LNCaP clone FGC (cell line): ENCODE measurements at regions not wholly inside any gene's neighbourhood (a gene's known extent, or its start where the extent isn't known, plus 50 kb on each side); places are given as distances from the start of the nearest gene placed in this dataset.
"Not testable (repeated sequence)": the region's sequence is repeated elsewhere in the genome, so short reads cannot be mapped to it uniquely, and the experiment has no call there.

Source experiments
- DNase-seq: peaks from one replicate; pipeline ENCODE4 v3.0.0-alpha.2; 2011; ENCODE audit warnings: low read depth
- H3K4me3 ChIP-seq: 2 replicates; pipeline ENCODE4 v1.5.1; 2011; ENCODE audit warnings: mild to moderate bottlenecking, low read depth, low read length, control low read depth
- CTCF ChIP-seq: IDR thresholded peaks from 2 replicates; pipeline ENCODE4 v1.5.1; 2012; ENCODE audit warnings: mild to moderate bottlenecking; ENCODE audit not compliant: control insufficient read depth, insufficient read depth; ENCODE audit errors: extremely low read depth

DNA sequence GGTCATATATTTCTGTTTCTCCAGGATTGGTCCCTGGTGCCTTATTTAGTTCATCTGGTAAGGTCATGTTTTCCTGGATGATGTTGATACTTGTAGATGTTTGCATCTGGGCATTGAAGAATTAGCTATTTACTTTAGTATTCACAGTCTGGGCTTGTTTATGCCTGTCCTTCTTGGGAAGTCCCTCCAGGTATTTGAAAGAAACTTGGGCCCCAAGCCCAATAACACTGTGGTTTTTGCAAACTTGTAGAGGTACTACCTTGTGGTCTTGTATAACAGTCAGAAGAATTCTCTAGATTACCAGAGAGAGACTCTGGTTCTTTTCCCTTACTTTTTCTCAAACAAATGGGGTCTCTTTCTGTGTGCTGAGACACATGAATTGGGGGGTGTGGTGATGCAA, 251.4 kb upstream of the B3GALT2 start:
- no peak for TF ChIP-seq CTCF
- no peak for DNase-seq
- no peak overlapping the region for H3K4me3 ChIP-seq

DNA sequence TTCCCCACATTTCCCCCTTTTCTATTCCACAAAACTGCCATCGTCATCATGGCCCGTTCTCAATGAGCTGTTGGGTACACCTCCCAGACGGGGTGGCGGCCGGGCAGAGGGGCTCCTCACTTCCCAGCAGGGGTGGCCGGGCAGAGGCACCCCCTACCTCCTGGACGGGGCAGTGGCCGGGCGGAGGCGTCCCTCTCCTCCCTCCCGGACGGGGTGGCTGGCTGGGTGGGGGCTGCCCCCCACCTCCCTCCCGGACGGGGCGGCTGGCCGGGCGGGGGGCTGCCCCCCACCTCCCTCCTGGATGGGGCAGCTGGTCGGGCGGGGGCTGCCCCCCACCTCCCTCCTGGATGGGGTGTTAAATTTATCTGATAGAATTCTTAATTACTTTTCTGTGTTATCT, 250.9 kb upstream of the B3GALT2 start:
- not testable (repeated sequence) for H3K4me3 ChIP-seq, DNase-seq

DNA sequence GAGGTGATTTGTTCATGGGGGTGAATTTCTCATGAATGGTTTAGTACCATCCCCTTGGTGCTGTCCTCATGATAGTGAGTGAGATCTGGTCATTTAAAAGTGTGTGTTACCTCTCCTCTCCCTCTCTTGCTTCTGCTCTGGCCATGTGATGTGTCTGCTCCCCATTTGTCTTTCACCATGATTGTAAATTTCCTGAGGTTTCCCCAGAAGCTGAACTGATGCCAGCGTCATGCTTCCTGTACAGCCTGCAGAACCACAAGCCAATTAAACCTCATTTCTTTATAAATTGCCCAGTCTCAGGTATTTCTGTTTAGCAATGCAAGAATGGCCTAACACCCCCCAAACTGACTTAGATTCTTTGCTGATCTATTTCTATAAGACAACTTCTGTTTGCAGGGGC, 249.4 kb upstream of the B3GALT2 start:
- no peak for TF ChIP-seq CTCF
- no peak overlapping the region for H3K4me3 ChIP-seq
- DNase-seq = no peak

DNA sequence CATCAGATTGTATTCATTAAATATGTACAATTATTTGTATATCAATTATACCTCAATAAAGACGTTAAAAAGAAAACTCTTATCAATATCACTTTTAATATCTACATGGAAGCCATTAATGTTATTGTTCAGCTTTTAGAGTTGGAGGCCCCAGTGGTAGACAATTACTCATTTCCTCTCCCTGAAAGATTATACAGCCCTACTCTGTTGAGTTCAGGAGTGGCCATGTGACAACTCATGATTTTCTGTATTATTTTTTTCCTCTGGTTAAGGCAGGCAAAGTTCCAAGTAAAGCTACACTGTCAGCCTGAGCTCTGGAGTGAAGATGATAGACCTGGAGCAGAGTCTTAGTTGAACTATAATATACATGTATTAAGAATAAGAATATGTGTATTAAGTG, 247.9 kb upstream of the B3GALT2 start:
- no peak for DNase-seq
- TF ChIP-seq CTCF = no peak
- no peak overlapping the region for H3K4me3 ChIP-seq

GRCh38 chr1:193433599-193433998, 247.2 kb upstream of the B3GALT2 start:
- no peak for DNase-seq
- TF ChIP-seq CTCF = no peak

GRCh38 chr1:193432979-193433587, 246.7 kb upstream of the B3GALT2 start:
- no peak for DNase-seq
- no peak overlapping the region for H3K4me3 ChIP-seq
- no peak for TF ChIP-seq CTCF

More at GRCh38 chr1:193433599-193433998, 247.2 kb upstream of the B3GALT2 start:
- no peak overlapping the region for H3K4me3 ChIP-seq

DNA sequence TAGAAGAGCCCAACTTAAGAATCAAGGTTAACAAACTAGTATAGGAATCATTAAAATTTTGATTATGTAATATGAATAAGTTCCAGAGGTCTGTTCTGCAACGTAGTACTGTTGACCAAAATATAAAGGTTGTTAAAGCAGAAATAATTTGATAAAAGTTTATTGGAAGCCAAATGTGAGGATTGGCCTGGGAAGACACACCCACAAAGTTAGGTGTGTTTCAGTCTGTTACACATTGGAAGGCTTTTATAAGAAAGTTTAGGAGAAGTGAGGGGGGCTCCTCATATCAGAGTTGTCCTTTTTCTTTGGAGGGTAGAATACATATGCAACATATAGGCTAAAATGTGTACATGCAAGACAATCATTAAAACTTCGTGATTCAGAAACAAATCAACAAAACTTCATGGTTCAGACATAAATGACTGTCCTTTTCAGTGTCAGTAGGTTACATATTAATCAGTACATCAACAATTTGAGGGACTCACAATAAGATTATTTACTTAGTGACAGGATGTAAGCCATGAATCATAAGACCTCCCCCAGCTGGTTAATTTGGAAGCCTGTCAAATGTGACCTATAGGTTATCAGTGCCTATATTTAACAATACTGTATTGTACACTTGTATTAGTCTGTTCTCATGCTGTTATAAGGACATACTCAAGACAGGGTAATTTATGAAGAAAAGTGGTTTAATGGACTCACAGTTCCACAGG, 245.0 kb upstream of the B3GALT2 start:
- no peak overlapping the region for H3K4me3 ChIP-seq
- no peak for DNase-seq
- no peak for TF ChIP-seq CTCF
